ENCODE measurements at regions not wholly inside any gene's neighbourhood (a gene's known extent, or its start where the extent isn't known, plus 50 kb on each side); places are given as distances from the start of the nearest gene placed in this dataset.
"Not testable (repeated sequence)": the region's sequence is repeated elsewhere in the genome, so short reads cannot be mapped to it uniquely, and the experiment has no call there.

DNA sequence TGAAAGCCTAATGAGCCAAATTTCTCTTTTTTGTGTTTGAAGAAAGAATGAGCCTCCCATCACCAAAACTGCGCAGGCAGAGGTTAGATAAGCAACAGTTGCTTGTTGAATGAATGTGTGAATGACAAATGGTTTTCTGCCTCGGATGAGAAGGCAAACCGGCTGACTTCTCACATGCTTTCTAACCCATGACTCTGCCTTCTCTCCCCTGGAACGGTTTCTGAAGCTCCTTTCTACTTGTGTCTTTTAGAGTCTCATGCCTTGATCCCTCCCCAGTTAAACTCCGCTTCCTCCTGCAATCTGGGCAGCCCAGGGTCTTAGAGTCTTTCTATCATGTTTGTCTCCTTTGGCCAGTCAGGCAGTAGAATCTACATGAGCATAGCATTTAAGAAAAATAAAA is 342.1 kb upstream of the NCAM1 start:
- no peak overlapping the region for H3K4me3 ChIP-seq (ENCODE audit: low read depth, low read length)
- FAIRE-seq = no peak
- no peak for DNase-seq (ENCODE audit: low read depth)
- H3K27me3 ChIP-seq (ENCODE audit: control insufficient read depth, insufficient read depth, low read length) = no peaks in the 10 kb centered on the region
- TF ChIP-seq, protein P1, sequence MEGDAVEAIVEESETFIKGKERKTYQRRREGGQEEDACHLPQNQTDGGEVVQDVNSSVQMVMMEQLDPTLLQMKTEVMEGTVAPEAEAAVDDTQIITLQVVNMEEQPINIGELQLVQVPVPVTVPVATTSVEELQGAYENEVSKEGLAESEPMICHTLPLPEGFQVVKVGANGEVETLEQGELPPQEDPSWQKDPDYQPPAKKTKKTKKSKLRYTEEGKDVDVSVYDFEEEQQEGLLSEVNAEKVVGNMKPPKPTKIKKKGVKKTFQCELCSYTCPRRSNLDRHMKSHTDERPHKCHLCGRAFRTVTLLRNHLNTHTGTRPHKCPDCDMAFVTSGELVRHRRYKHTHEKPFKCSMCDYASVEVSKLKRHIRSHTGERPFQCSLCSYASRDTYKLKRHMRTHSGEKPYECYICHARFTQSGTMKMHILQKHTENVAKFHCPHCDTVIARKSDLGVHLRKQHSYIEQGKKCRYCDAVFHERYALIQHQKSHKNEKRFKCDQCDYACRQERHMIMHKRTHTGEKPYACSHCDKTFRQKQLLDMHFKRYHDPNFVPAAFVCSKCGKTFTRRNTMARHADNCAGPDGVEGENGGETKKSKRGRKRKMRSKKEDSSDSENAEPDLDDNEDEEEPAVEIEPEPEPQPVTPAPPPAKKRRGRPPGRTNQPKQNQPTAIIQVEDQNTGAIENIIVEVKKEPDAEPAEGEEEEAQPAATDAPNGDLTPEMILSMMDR (IDR thresholded peaks at IDR 0.05; ENCODE audit: insufficient read depth, low read length, severe bottlenecking) = no peak
- H3K36me3 ChIP-seq (ENCODE audit: control insufficient read depth, insufficient read depth, low read length) = no peaks in the 10 kb centered on the region

DNA sequence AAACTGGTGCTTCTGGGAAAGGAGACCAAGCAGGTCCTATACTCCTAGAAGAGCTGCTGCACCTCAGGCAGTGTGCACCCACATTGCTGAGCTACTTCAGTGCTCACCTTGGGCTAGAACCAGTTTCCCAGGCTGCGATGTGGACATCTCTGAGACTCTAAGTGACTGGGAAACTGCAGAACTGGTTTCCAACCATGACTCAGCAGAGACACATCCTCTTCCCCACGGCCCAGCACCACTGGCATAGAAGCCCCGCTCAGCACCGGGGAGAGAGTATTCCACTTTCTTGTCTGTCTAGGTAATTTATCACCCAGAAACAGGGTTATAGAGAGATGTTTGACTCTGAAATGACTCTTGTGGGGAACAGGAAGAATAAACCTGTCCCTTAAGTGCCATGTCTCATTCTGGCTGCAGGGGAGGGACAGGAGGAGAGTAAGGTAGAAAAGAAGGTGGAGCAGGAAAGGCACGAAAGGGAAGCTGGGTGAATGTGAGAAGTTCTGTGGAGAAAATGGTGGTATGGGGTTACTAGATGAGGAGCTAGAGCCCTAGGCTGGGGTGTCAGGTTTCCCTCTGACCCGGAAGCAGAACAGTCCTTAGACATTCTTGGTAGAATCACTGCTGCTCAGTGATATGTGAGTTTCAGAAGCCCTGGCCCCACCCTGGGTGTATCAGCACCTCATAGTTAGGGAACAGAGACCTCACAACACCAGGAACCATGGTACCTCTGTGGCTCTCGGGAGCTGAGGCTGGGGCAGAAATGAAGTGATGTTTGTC is 340.4 kb upstream of the NCAM1 start:
- H3K27me3 ChIP-seq (ENCODE audit: control insufficient read depth, insufficient read depth, low read length) = no peaks in the 10 kb centered on the region
- no peaks in the 10 kb centered on the region for H3K36me3 ChIP-seq (ENCODE audit: control insufficient read depth, insufficient read depth, low read length)
- FAIRE-seq (no peak), DNase-seq (ENCODE audit: low read depth) (peak; percentile 89)
- H3K4me3 ChIP-seq (ENCODE audit: low read depth, low read length) = no peak overlapping the region
- TF ChIP-seq, protein P1 (IDR thresholded peaks at IDR 0.05; ENCODE audit: insufficient read depth, low read length, severe bottlenecking) = no peak

DNA sequence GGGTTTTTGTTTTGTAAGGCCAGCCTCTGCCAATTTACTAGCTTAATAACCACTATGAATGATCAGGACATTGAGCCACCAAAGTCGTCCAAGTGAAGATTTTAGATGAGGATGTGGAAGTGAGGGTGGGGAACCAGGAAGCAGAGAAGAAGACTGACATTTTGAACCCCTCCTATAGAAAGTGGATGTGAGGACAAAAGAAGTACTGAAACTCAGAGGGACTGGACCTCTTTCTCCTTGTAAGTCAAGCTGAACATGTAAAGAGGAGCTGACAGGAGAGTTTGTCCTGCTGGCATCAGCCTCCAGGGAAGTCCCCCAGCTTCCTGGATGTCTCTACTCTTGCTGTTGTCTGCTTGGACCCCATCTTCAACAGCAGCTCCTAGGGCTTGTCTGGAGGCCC is 338.2 kb upstream of the NCAM1 start:
- TF ChIP-seq, protein P1 (IDR thresholded peaks at IDR 0.05; ENCODE audit: insufficient read depth, low read length, severe bottlenecking) = no peak
- Histone ChIP-seq H3K27me3 (ENCODE audit: control insufficient read depth, insufficient read depth, low read length) (no peaks in the 10 kb centered on the region), H3K36me3 (ENCODE audit: control insufficient read depth, insufficient read depth, low read length) (no peaks in the 10 kb centered on the region), H3K4me3 (ENCODE audit: low read depth, low read length) (no peak overlapping the region)
- DNase-seq (ENCODE audit: low read depth) = no peak
- FAIRE-seq = no peak

DNA sequence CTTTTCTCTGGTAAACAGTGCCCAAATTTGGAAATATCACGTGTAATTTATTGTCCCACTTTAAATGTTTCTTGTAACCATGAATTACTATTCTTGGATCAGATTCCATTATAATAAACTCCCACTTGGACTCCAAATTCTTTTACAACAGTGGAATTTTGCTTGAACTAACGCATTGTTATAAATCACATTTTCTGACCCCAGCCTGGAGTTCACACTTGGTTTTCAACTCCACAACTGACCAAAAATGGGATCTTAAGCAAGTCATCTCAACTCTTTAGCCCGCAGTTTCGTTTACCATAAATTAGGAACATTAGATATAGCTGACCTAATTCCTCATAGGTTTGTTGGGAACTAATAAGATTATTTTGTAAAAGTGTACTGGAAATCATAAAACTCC is 336.8 kb upstream of the NCAM1 start:
- no peak for FAIRE-seq
- no peaks in the 10 kb centered on the region for H3K36me3 ChIP-seq (ENCODE audit: control insufficient read depth, insufficient read depth, low read length)
- TF ChIP-seq, protein P1 (IDR thresholded peaks at IDR 0.05; ENCODE audit: insufficient read depth, low read length, severe bottlenecking) = no peak
- H3K27me3 ChIP-seq (ENCODE audit: control insufficient read depth, insufficient read depth, low read length) = no peaks in the 10 kb centered on the region
- DNase-seq (ENCODE audit: low read depth) = no peak
- H3K4me3 ChIP-seq (ENCODE audit: low read depth, low read length) = no peak overlapping the region

DNA sequence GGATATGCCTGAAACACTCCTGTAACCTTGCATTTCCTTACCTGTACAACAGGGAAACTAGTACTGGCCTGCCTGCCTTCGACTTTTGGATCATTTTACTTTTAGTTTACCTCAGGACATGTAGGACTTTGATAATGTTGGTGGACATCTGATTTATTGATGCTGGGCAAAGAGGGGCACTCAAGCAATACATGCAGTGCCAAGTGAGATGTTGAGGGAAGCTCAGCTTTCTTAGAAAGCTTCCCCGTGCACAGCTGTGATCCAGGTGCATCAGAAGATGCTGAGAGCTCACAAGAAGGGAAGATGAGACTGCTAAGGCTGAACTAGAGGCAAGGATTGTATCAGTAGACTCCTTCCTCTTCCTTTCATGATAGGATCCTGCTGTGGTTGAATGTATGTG is 336.2 kb upstream of the NCAM1 start:
- peak; percentile 13 for FAIRE-seq
- H3K27me3 ChIP-seq (ENCODE audit: control insufficient read depth, insufficient read depth, low read length); H3K4me3 ChIP-seq (ENCODE audit: low read depth, low read length); DNase-seq (ENCODE audit: low read depth); H3K36me3 ChIP-seq (ENCODE audit: control insufficient read depth, insufficient read depth, low read length): not testable (repeated sequence)

DNA sequence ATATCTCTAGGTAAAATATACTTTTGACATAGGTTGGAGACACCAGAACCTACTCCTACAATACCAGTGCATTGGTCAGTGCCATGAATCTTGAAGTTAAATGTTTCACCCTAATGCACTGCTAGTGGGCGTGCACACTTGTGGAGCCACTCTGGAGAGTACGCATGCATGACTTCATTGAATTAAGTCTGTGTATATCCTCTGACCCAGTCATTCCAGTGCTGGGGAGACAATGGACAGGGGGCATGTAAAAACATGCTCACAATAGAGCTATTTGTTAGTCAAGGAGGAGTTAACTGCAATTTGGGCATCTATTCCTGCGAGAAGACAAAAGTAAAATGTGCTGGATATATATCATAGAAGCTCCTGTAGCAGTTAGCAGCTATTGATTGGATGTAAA is 335.4 kb upstream of the NCAM1 start:
- no peaks in the 10 kb centered on the region for H3K36me3 ChIP-seq (ENCODE audit: control insufficient read depth, insufficient read depth, low read length)
- no peak overlapping the region for H3K4me3 ChIP-seq (ENCODE audit: low read depth, low read length)
- no peak for FAIRE-seq
- DNase-seq (ENCODE audit: low read depth) = peak; percentile 92
- H3K27me3 ChIP-seq (ENCODE audit: control insufficient read depth, insufficient read depth, low read length) = peaks cover under 1% of the 10 kb centered on the region
- TF ChIP-seq, protein P1 (IDR thresholded peaks at IDR 0.05; ENCODE audit: insufficient read depth, low read length, severe bottlenecking) = no peak

Measured in bronchial epithelial cell (primary cell).